Lower lobe of right lung (tissue), 2 donors: ENCODE measurements at regions not wholly inside any gene's neighbourhood (a gene's known extent, or its start where the extent isn't known, plus 50 kb on each side); places are given as distances from the start of the nearest gene placed in this dataset.

ENCODE experiments used
- ATAC-seq, 2 donors: fragments of 200-7000 bp; cut with Tn5 transposase; one replicate each; pipeline ENCODE4 v1.9.1; 2020 to 2022; ENCODE audit warnings: mild to moderate bottlenecking in 2 of 2, moderate library complexity in 2 of 2
- DNase-seq: peaks from one replicate; pipeline ENCODE4 v3.0.0-alpha.2; 2020
- H3K27ac ChIP-seq: fragments of 200-600 bp; one replicate; pipeline ENCODE4 v1.8.0; 2022
- H3K27me3 ChIP-seq: fragments of 200-600 bp; one replicate; pipeline ENCODE4 v1.8.0; 2022; ENCODE audit warnings: low read depth
- H3K36me3 ChIP-seq: fragments of 200-600 bp; one replicate; pipeline ENCODE4 v1.8.0; 2022; ENCODE audit warnings: mild to moderate bottlenecking
- H3K4me1 ChIP-seq: fragments of 200-600 bp; one replicate; pipeline ENCODE4 v1.8.0; 2022
- H3K4me3 ChIP-seq: fragments of 200-600 bp; one replicate; pipeline ENCODE4 v1.8.0; 2022; ENCODE audit warnings: mild to moderate bottlenecking
- H3K9me3 ChIP-seq: fragments of 200-600 bp; one replicate; pipeline ENCODE4 v1.8.0; 2022
- intact Hi-C: fragments of 100-400 bp; cut with DNase I; formaldehyde crosslinking; loops from one replicate; pipeline ENCODE4 v1.11.0; 2022
- TF ChIP-seq, protein P1 (sequence below): fragments of 200-600 bp; IDR thresholded peaks from one replicate; pipeline ENCODE4 v1.8.0; 2022; ENCODE audit warnings: antibody characterized with exemption, mild to moderate bottlenecking
- donor health status: DM: no; HTN: yes; CAD: no; lungs with severe emphysema.

DNA sequence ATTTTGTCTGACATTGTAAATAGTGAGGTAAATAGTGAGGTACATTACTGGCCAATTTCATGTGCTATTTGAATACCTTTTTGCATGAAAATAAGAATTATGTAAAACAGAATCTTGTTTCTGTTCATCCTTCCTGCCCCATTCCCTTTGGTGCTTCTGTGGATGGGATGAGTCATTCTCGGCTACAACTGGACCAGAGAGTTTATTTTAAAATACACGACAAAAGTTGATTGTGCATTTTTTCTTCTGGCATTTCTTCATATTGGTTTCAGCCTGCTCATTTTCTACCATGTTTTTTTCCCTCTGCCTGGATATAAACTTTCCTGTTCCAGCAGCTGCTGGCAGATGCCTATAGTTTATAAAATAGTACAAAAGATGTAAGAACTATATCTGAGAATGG lies 107.5 kb downstream of the CYSLTR2 start:
- Histone ChIP-seq H3K9me3 (peaks cover 10% of the 10 kb centered on the region), H3K27ac (no peak overlapping the region), H3K27me3 (no peaks in the 10 kb centered on the region), H3K36me3 (no peaks in the 10 kb centered on the region), H3K4me3 (no peak overlapping the region), H3K4me1 (no peaks in the 10 kb centered on the region)
- ATAC-seq, result no peak
- intact Hi-C loops, result no loop called here
- no peak for DNase-seq
- TF ChIP-seq, protein P1, sequence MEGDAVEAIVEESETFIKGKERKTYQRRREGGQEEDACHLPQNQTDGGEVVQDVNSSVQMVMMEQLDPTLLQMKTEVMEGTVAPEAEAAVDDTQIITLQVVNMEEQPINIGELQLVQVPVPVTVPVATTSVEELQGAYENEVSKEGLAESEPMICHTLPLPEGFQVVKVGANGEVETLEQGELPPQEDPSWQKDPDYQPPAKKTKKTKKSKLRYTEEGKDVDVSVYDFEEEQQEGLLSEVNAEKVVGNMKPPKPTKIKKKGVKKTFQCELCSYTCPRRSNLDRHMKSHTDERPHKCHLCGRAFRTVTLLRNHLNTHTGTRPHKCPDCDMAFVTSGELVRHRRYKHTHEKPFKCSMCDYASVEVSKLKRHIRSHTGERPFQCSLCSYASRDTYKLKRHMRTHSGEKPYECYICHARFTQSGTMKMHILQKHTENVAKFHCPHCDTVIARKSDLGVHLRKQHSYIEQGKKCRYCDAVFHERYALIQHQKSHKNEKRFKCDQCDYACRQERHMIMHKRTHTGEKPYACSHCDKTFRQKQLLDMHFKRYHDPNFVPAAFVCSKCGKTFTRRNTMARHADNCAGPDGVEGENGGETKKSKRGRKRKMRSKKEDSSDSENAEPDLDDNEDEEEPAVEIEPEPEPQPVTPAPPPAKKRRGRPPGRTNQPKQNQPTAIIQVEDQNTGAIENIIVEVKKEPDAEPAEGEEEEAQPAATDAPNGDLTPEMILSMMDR, result no peak

DNA sequence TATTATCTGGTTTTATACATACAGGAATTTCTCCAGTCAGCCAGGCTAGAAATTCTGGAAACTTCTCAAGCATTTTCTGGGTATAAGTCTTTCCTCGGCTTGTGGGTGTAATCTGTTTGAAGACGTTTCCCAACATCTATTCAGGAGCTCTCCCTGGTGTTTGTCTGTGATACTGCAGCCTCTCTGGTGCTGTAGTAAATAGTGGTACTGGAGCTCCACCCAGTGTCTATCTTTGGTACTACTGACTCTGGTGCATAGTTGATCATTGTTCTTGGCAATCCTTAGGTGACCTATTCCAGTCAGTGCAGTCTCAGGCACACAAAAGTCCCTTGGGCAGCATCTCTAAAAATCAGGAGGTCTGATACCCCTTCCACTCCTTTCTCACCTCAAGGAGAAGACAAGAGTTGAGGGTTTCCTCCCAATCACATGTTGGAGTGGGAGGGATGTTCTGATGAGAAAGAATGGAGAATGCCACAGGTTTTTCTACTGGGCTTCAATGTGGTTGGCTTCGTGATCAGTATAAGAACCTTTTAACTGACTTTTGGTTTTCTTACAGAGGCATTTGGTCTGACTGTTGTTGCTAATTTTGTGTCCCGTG lies 115.5 kb downstream of the CYSLTR2 start:
- TF ChIP-seq, protein P1, result peak; percentile 97
- Histone ChIP-seq H3K27ac (no peak overlapping the region), H3K9me3 (peaks cover 16% of the 10 kb centered on the region), H3K27me3 (no peaks in the 10 kb centered on the region), H3K4me3 (no peak overlapping the region), H3K36me3 (no peaks in the 10 kb centered on the region), H3K4me1 (no peaks in the 10 kb centered on the region)
- ATAC-seq (peak; percentile 97 to 99), DNase-seq (no peak)
- intact Hi-C loops, result no loop called here

DNA sequence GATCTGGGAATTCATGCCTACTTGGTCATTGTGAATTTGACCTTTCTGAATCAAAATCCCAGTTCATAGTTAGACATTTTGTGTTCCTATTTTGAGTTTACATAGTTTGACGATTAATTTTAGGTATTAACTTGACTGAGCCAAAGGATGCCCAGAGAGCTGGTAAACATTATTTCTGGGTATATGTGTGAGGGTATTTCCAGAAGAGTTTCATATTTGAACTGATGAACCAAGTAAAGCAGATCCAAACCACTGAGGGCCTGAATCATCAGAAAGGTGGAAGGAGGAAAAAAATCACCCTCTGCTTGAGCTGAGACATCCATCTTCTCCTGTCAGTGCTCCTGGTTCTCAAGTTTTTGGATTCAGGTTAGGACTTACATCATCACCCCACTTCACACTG lies 116.6 kb downstream of the CYSLTR2 start:
- intact Hi-C loops, result loop anchor here (10.0 kb wide), 1 partner anchor 176 kb away; no protein-coding TSS in a partner anchor
- TF ChIP-seq, protein P1, result no peak
- Histone ChIP-seq H3K9me3 (peaks cover 9% of the 10 kb centered on the region), H3K27ac (no peak overlapping the region), H3K27me3 (no peaks in the 10 kb centered on the region), H3K36me3 (no peaks in the 10 kb centered on the region), H3K4me1 (no peaks in the 10 kb centered on the region), H3K4me3 (no peak overlapping the region)
- no peak for ATAC-seq
- no peak for DNase-seq

DNA sequence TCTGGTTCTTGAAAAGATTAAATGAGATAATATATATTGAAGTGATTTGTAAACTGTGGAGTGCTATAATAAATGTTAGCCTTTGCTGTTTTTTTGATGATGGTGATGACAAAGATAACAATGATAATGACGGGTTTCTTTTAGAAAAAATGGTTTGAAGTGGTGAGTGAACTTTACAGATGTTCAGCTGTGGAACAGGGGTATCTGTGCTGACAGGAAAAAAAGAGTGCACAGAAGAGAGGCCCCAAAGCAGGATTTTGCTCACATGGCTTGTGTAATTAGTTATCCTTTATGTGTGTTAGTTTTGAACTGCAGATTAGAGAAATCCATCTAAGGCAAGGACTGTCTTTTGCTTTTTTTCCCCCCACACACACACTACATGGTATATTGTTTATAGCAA lies 119.2 kb downstream of the CYSLTR2 start:
- intact Hi-C loops, result loop anchor here (10.0 kb wide), 1 partner anchor 178 kb away; no protein-coding TSS in a partner anchor
- no peak for ATAC-seq
- Histone ChIP-seq H3K27me3 (no peaks in the 10 kb centered on the region), H3K9me3 (peaks cover 2% of the 10 kb centered on the region), H3K4me3 (no peak overlapping the region), H3K4me1 (no peaks in the 10 kb centered on the region), H3K36me3 (no peaks in the 10 kb centered on the region), H3K27ac (no peak overlapping the region)
- DNase-seq, result no peak
- TF ChIP-seq, protein P1, result no peak

DNA sequence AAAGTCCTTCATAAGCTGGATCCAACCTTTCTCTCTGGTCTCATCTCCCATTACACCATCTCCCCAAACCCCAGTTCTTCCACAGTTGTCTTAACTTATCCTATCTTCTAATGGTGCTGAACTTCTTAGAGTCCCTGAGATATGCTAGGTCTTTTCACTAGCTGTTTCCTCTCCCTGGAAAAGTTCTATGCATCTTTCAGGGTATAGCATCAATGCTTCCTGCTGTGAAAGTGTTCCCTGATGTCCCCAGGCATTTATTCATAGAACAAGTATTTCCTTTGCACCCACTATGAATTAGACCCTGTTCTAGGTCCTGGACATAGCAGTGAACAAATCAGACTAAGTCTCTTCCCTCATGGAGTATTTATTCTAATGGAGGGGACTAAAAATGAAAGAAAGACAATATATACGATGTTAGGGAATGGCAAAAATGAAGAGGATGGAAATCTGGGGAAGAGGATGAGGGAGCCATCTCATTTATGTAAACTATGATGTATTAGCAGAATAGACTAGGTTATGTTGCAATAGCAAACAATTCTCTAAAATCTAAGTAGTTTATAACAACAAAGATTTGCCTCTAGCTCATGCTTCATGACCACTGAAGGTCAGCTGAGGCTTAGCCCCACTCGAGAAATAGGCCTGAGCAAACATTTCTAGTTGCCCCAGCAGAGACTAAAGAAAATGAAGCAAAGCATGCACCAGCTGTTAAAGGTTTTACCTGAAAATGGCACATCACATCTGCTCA lies 120.0 kb downstream of the CYSLTR2 start:
- intact Hi-C loops, result loop anchor here (10.0 kb wide), 1 partner anchor 179 kb away; no protein-coding TSS in a partner anchor
- no peaks in the 10 kb centered on the region for H3K4me1 ChIP-seq
- no peak overlapping the region for H3K4me3 ChIP-seq
- no peaks in the 10 kb centered on the region for H3K27me3 ChIP-seq
- no peaks in the 10 kb centered on the region for H3K36me3 ChIP-seq
- no peak overlapping the region for H3K27ac ChIP-seq
- TF ChIP-seq, protein P1, result no peak
- no peak for ATAC-seq
- no peak for DNase-seq
- H3K9me3 ChIP-seq, result no peaks in the 10 kb centered on the region
